GM12878 (cell line): ENCODE measurements at regions not wholly inside any gene's neighbourhood (a gene's known extent, or its start where the extent isn't known, plus 50 kb on each side); places are given as distances from the start of the nearest gene placed in this dataset.

Source experiments
- ATAC-seq: fragments of 200-7000 bp; cut with Tn5 transposase; 3 replicates; pipeline ENCODE4 v1.9.1; 2020; ENCODE audit warnings: mild to moderate bottlenecking, moderate library complexity
- BruUV-seq: library from RNA; stranded (reverse); fragments of 400-500 nt; replicated peaks from 2 replicates; lab custom pipeline; 2021; lab: Mats Ljungman, UMichigan
- CTCF ChIA-PET: fragments of 300-600 bp; sonication (Branson Sonifier 250); formaldehyde crosslinking; extraction: SDS; loops from one replicate; lab custom pipeline; 2021; ENCODE audit warnings: inconsistent platforms; lab: Yijun Ruan, JAX
- POLR2A ChIA-PET: fragments of 350-600 bp; formaldehyde crosslinking; extraction: SDS; loops from one replicate; lab custom pipeline; 2021; ENCODE audit warnings: inconsistent platforms; lab: Charles Lee
- RAD21 ChIA-PET: fragments of 300-600 bp; sonication (Branson Sonifier 250); formaldehyde crosslinking; loops from one replicate; lab custom pipeline; 2023; ENCODE audit warnings: antibody characterized with exemption; ENCODE audit not compliant: unreplicated experiment; lab: Charles Lee
- SMC1A ChIA-PET: fragments of 300-600 bp; sonication (Branson Sonifier 250); formaldehyde crosslinking; loops from one replicate; lab custom pipeline; 2023; ENCODE audit not compliant: unreplicated experiment, uncharacterized antibody; lab: Charles Lee
- DNase-seq: peaks from one replicate; pipeline ENCODE4 v3.0.0-alpha.2; 2011; ENCODE audit warnings: low read depth, low spot score
- FAIRE-seq: peaks from 3 replicates; lab custom pipeline; 2011; peaks lifted over from hg19 to GRCh38; lab: Jason Lieb, UNC
- H2AFZ ChIP-seq: 2 replicates; pipeline ENCODE4 v1.6.0; 2011; ENCODE audit warnings: low read depth, low read length, control low read depth; ENCODE audit not compliant: control insufficient read depth
- H3K27ac ChIP-seq: 2 replicates; pipeline ENCODE4 v1.5.1; 2011; ENCODE audit warnings: control low read depth; ENCODE audit not compliant: control insufficient read depth, insufficient read depth
- H3K27me3 ChIP-seq, 2 experiments: replicated peaks in 1 of 2; 2 replicates each; pipeline versions ENCODE4 v1.6.0 to v1.6.1; 2011; ENCODE audit warnings: low read length in 1 of 2; ENCODE audit not compliant: control insufficient read depth in 2 of 2, insufficient read depth in 2 of 2
- H3K36me3 ChIP-seq, 2 experiments: 2 replicates each; pipeline ENCODE4 v1.5.1; 2011; ENCODE audit warnings: low read length in 1 of 2; ENCODE audit not compliant: control insufficient read depth in 2 of 2, insufficient read depth in 2 of 2
- H3K4me1 ChIP-seq: 2 replicates; pipeline ENCODE4 v1.6.1; 2011; ENCODE audit warnings: mild to moderate bottlenecking, low read length, moderate library complexity, mixed read lengths; ENCODE audit not compliant: control insufficient read depth, insufficient read depth
- H3K4me2 ChIP-seq: 2 replicates; pipeline ENCODE4 v1.6.0; 2011; ENCODE audit warnings: control low read depth; ENCODE audit not compliant: control insufficient read depth, insufficient read depth
- H3K4me3 ChIP-seq: fragments of 200-600 bp; sonication (generic); 2 replicates; pipeline ENCODE4 v1.5.1; 2016
- H3K79me2 ChIP-seq: 2 replicates; pipeline ENCODE4 v1.6.0; 2011; ENCODE audit warnings: low read length; ENCODE audit not compliant: control insufficient read depth, insufficient read depth
- H3K9ac ChIP-seq: 2 replicates; pipeline ENCODE4 v1.8.0; 2011; ENCODE audit warnings: low read length, control low read depth, mixed read lengths; ENCODE audit not compliant: control insufficient read depth, insufficient read depth
- H3K9me3 ChIP-seq: replicated peaks from 3 replicates; pipeline ENCODE4 v1.5.1; 2011; ENCODE audit warnings: mild to moderate bottlenecking, low read length; ENCODE audit not compliant: control insufficient read depth, insufficient read depth
- H4K20me1 ChIP-seq: 2 replicates; pipeline ENCODE4 v1.6.0; 2011; ENCODE audit not compliant: control insufficient read depth, insufficient read depth
- BCL11A ChIP-seq: IDR thresholded peaks from 2 replicates; pipeline ENCODE4 v1.6.1; 2011; ENCODE audit warnings: low read depth, low read length
- CEBPB ChIP-seq, 2 experiments: fragments of 150-350 bp in 1 of 2; IDR thresholded peaks; 2 replicates each; pipeline ENCODE4 v1.6.1; 2012 to 2014; ENCODE audit warnings: low read depth in 2 of 2, low read length in 2 of 2, borderline replicate concordance in 1 of 2, inconsistent platforms in 1 of 2
- EGR1 ChIP-seq, 2 experiments: IDR thresholded peaks; 1 replicate in 1 of 2; 2 replicates in 1 of 2; pipeline ENCODE4 v1.6.1; 2011 to 2012; ENCODE audit warnings: low read depth in 2 of 2, low read length in 2 of 2, borderline replicate concordance in 1 of 2, mild to moderate bottlenecking in 1 of 2, moderate library complexity in 1 of 2
- ESRRA ChIP-seq: IDR thresholded peaks from 2 replicates; pipeline ENCODE4 v1.6.1; 2012; ENCODE audit warnings: mild to moderate bottlenecking, low read length, improper control_type of control experiment
- HSF1 ChIP-seq: fragments of 150-350 bp; IDR thresholded peaks from 2 replicates; pipeline ENCODE4 v1.6.1; 2014; ENCODE audit warnings: mild to moderate bottlenecking, low read depth, low read length
- MAX ChIP-seq: IDR thresholded peaks from 2 replicates; pipeline ENCODE4 v1.6.1; 2012; ENCODE audit warnings: low read depth, low read length, improper control_type of control experiment
- MXI1 ChIP-seq: fragments of 150-350 bp; IDR thresholded peaks from 2 replicates; pipeline ENCODE4 v1.6.1; 2011; ENCODE audit warnings: low read depth, mild to moderate bottlenecking, inconsistent platforms, low read length, improper control_type of control experiment
- NBN ChIP-seq: fragments of 450-650 bp; IDR thresholded peaks from 2 replicates; pipeline ENCODE4 v1.6.1; 2016
- PRDM15 ChIP-seq: fragments of 450-650 bp; formaldehyde crosslinking; IDR thresholded peaks from 2 replicates; pipeline ENCODE4 v1.4.0; 2020; ENCODE audit warnings: mild to moderate bottlenecking, moderate library complexity
- RELB ChIP-seq: fragments of 450-650 bp; IDR thresholded peaks from 2 replicates; pipeline ENCODE4 v1.6.1; 2017; ENCODE audit warnings: low read depth, mild to moderate bottlenecking, moderate library complexity
- SMARCA5 ChIP-seq: fragments of 450-650 bp; IDR thresholded peaks from 2 replicates; pipeline ENCODE4 v1.6.1; 2017; ENCODE audit warnings: mild to moderate bottlenecking
- SMC3 ChIP-seq: IDR thresholded peaks from 2 replicates; pipeline ENCODE4 v1.6.1; 2011; ENCODE audit warnings: low read length, improper control_type of control experiment, borderline replicate concordance
- TCF7 ChIP-seq: IDR thresholded peaks from 2 replicates; pipeline ENCODE4 v1.6.1; 2014; ENCODE audit warnings: antibody characterized with exemption, borderline replicate concordance
- ZBED1 ChIP-seq: IDR thresholded peaks from 2 replicates; pipeline ENCODE4 v1.6.1; 2016; ENCODE audit warnings: borderline replicate concordance
- WGBS: methylation state at CpG from one replicate; pipeline ENCODE4 v1.1.6; 2016; ENCODE audit warnings: low lambda C conversion rate; ENCODE audit not compliant: insufficient replicate concordance, insufficient coverage; ENCODE audit errors: missing lambda C conversion rate; 5-methylcytosine and 5-hydroxymethylcytosine counted together
- in situ Hi-C: fragments of 300-500 bp; cut with MboI; formaldehyde crosslinking; loops from 9 replicates; pipeline ENCODE4 v1.14.3; 2018; ENCODE audit warnings: mixed read lengths
- intact Hi-C: fragments of 100-400 bp; cut with micrococcal nuclease; formaldehyde crosslinking; loops from one replicate; pipeline ENCODE4 v1.14.2; 2022; ENCODE audit not compliant: unreplicated experiment

- ChIA-PET RAD21 (no interaction called here), POLR2A (no interaction called here), CTCF (interaction anchor here (1.1 kb wide), 1 partner anchor 8 kb away, joined by 3 read pairs; no protein-coding TSS in a partner anchor), SMC1A (interaction anchor here (0.7 to 0.8 kb wide), 2 partner anchors 22 to 61 kb away, joined by 3 read pairs; no protein-coding TSS in a partner anchor)
- WGBS: 0% methylated on average over 1 of the region's 1 CpG
- ATAC-seq (no peak), FAIRE-seq (no peak), DNase-seq (no peak)
- Histone ChIP-seq H3K9ac (no peak overlapping the region), H3K4me1 (peaks cover 4% of the 10 kb centered on the region; the same call in 1 of the 2 replicates), H3K79me2 (no peaks in the 10 kb centered on the region), H3K27ac (no peak overlapping the region), H3K36me3 (no peaks in the 10 kb centered on the region), H3K4me3 (no peak overlapping the region), H3K4me2 (no peak overlapping the region), H3K9me3 (no peaks in the 10 kb centered on the region), H4K20me1 (no peaks in the 10 kb centered on the region), H3K27me3 (no peaks in the 10 kb centered on the region), H2AFZ (no peak overlapping the region)
- no peak for TF ChIP-seq PRDM15
- no peak for TF ChIP-seq MAX
- TF ChIP-seq MXI1: no peak
- TF ChIP-seq SMARCA5: no peak
- no peak for TF ChIP-seq HSF1
- TF ChIP-seq EGR1 (IDR thresholded peaks at IDR 0.05; ENCODE audit: borderline replicate concordance in 1 of 2, low read depth in 2 of 2, low read length in 2 of 2): no peak
- no peak for TF ChIP-seq NBN
- TF ChIP-seq BCL11A: no peak
- TF ChIP-seq ESRRA: no peak
- TF ChIP-seq ZBED1: no peak
- no peak for TF ChIP-seq RELB
- no peak for TF ChIP-seq TCF7
- TF ChIP-seq CEBPB (IDR thresholded peaks at IDR 0.05; ENCODE audit: borderline replicate concordance in 1 of 2, low read depth in 2 of 2, low read length in 2 of 2): no peak
- TF ChIP-seq SMC3: no peak
- in situ Hi-C loops (no loop called here), intact Hi-C loops (no loop called here)
- no TSS peak for BruUV-seq
These were observed 117.2 kb downstream of the SLC25A46 start for GRCh38 chr5:110855961-110856360.
